ENCODE measurements at regions not wholly inside any gene's neighbourhood (a gene's known extent, or its start where the extent isn't known, plus 50 kb on each side); places are given as distances from the start of the nearest gene placed in this dataset.

DNA sequence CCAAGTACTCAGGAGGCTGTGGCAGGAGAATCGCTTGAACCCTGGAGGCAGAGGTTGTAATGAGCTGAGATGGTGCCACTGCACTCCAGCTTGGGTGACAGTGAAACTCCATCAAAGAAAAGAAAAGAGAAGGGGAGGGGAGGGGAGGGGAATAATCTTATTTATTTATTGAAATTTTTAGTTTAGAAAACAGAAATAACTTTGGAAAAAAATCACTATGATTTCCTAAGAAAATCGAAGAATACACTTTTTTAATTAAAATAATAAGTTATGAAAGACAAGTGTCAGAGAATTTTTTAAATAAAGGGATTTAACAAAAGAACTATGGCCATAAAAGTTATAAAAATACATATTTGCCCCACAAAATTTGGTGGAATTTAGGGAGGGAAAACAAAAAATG is 836.9 kb upstream of the HS3ST1 start:
- H3K4me3 ChIP-seq (ENCODE audit: control insufficient read depth in 2 of 3, extremely low read depth in 1 of 3, insufficient read depth in 2 of 3, low read depth in 1 of 3, low read length in 3 of 3): no peak overlapping the region
- dilution Hi-C loops (cut with MboI; ENCODE audit: extremely low pct_ligation_motif_present, low sequenced_read_pairs): no loop called here
- H3K9me3 ChIP-seq (ENCODE audit: control insufficient read depth, low read depth, low read length): peaks cover 3% of the 10 kb centered on the region

DNA sequence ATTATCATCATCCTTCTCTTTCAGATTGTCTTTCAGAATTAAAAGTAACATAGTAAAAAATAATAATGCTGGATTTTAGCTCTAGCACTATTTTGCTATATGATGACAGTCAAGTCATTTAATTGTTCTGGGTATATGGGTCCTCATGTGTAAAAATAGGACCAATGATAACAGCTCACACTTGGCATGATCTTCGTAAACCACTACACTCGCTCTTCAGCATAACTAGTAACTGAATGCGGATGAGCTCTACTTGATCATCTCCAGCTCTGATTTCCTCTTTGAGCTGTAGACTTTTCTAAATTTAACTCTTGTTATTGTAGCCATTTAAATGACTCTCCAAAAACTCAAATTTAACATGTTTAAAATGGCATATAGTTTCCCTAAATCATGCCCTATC is 831.8 kb upstream of the HS3ST1 start:
- Histone ChIP-seq H2AFZ (ENCODE audit: control insufficient read depth, low read length) (no peak overlapping the region), H3K4me1 (ENCODE audit: control insufficient read depth, extremely low read depth, insufficient read depth, low read length) (no peaks in the 10 kb centered on the region), H3K4me2 (ENCODE audit: control insufficient read depth, extremely low read depth, insufficient read depth, low read depth, low read length) (no peak overlapping the region), H3K36me3 (ENCODE audit: control insufficient read depth in 2 of 2, extremely low read depth in 1 of 2, insufficient read depth in 2 of 2, low read length in 2 of 2) (no peaks in the 10 kb centered on the region), H3K27ac (ENCODE audit: control insufficient read depth, insufficient read depth, low read length) (no peak overlapping the region), H3K9me1 (ENCODE audit: control insufficient read depth, extremely low read depth, insufficient read depth, low read length) (no peaks in the 10 kb centered on the region), H3K9ac (ENCODE audit: control insufficient read depth, extremely low read depth, insufficient read depth, low read length) (no peak overlapping the region), H3K4me3 (ENCODE audit: control insufficient read depth in 2 of 3, extremely low read depth in 1 of 3, insufficient read depth in 2 of 3, low read depth in 1 of 3, low read length in 3 of 3) (no peak overlapping the region), H3K27me3 (ENCODE audit: control insufficient read depth, extremely low read depth, insufficient read depth, low read length) (no peaks in the 10 kb centered on the region), H3K79me2 (ENCODE audit: control insufficient read depth, insufficient read depth, low read length) (no peaks in the 10 kb centered on the region), H3K9me3 (ENCODE audit: control insufficient read depth, low read depth, low read length) (peaks cover 3% of the 10 kb centered on the region), H4K20me1 (ENCODE audit: control insufficient read depth, extremely low read depth, insufficient read depth, low read length) (no peaks in the 10 kb centered on the region)
- FAIRE-seq: no peak
- no peak for DNase-seq (ENCODE audit: low read depth, low spot score)
- dilution Hi-C loops (cut with MboI; ENCODE audit: extremely low pct_ligation_motif_present, low sequenced_read_pairs): no loop called here
- TF ChIP-seq EZH2 (IDR thresholded peaks at IDR 0.05; ENCODE audit: low read length) (no peak), CTCF (optimal IDR thresholded peaks at IDR 0.05 in 1 of 3, IDR thresholded peaks at IDR 0.05 in 1 of 3, conservative IDR thresholded peaks at IDR 0.05 in 1 of 3; ENCODE audit: extremely low read depth in 1 of 3, insufficient read depth in 2 of 3, low read length in 3 of 3) (no peak)

More for the DNA sequence above, 836.9 kb upstream of the HS3ST1 start:
- no peaks in the 10 kb centered on the region for H3K27me3 ChIP-seq (ENCODE audit: control insufficient read depth, extremely low read depth, insufficient read depth, low read length)
- H3K27ac ChIP-seq (ENCODE audit: control insufficient read depth, insufficient read depth, low read length): no peak overlapping the region
- no peaks in the 10 kb centered on the region for H3K79me2 ChIP-seq (ENCODE audit: control insufficient read depth, insufficient read depth, low read length)
- no peaks in the 10 kb centered on the region for H3K36me3 ChIP-seq (ENCODE audit: control insufficient read depth in 2 of 2, extremely low read depth in 1 of 2, insufficient read depth in 2 of 2, low read length in 2 of 2)
- no peak overlapping the region for H3K4me2 ChIP-seq (ENCODE audit: control insufficient read depth, extremely low read depth, insufficient read depth, low read depth, low read length)
- FAIRE-seq (no peak), DNase-seq (ENCODE audit: low read depth, low spot score) (no peak)
- H3K9ac ChIP-seq (ENCODE audit: control insufficient read depth, extremely low read depth, insufficient read depth, low read length): no peak overlapping the region
- no peak overlapping the region for H2AFZ ChIP-seq (ENCODE audit: control insufficient read depth, low read length)
- H4K20me1 ChIP-seq (ENCODE audit: control insufficient read depth, extremely low read depth, insufficient read depth, low read length): no peaks in the 10 kb centered on the region
- no peaks in the 10 kb centered on the region for H3K4me1 ChIP-seq (ENCODE audit: control insufficient read depth, extremely low read depth, insufficient read depth, low read length)
- no peaks in the 10 kb centered on the region for H3K9me1 ChIP-seq (ENCODE audit: control insufficient read depth, extremely low read depth, insufficient read depth, low read length)
- TF ChIP-seq EZH2 (IDR thresholded peaks at IDR 0.05; ENCODE audit: low read length) (no peak), CTCF (optimal IDR thresholded peaks at IDR 0.05 in 1 of 3, IDR thresholded peaks at IDR 0.05 in 1 of 3, conservative IDR thresholded peaks at IDR 0.05 in 1 of 3; ENCODE audit: extremely low read depth in 1 of 3, insufficient read depth in 2 of 3, low read length in 3 of 3) (no peak)

All from keratinocyte (primary cell).